HG03439 (cell line): ENCODE measurements at regions not wholly inside any gene's neighbourhood (a gene's known extent, or its start where the extent isn't known, plus 50 kb on each side); places are given as distances from the start of the nearest gene placed in this dataset.

Experiments used
- ATAC-seq: cut with Tn5 transposase; IDR thresholded peaks from one replicate; pipeline ENCODE4 v1.9.1; 2021; ENCODE audit warnings: mild to moderate bottlenecking, moderate library complexity; ENCODE audit not compliant: unreplicated experiment

- no peak for ATAC-seq
Measured at GRCh38 chr1:193681422-193681821, 495.0 kb upstream of the B3GALT2 start.

- no peak for ATAC-seq
Measured at GRCh38 chr1:193680924-193681316, 494.5 kb upstream of the B3GALT2 start.

GRCh38 chr1:193680247-193680923 is 494.0 kb upstream of the B3GALT2 start:
- ATAC-seq = no peak

GRCh38 chr1:193677874-193678273 is 491.5 kb upstream of the B3GALT2 start:
- ATAC-seq = no peak

- no peak for ATAC-seq
Measured at GRCh38 chr1:193676996-193677549, 490.7 kb upstream of the B3GALT2 start.

GRCh38 chr1:193674292-193674944 is 488.0 kb upstream of the B3GALT2 start:
- no peak for ATAC-seq

- ATAC-seq = no peak
Measured at GRCh38 chr1:193666485-193667083, 480.2 kb upstream of the B3GALT2 start.

GRCh38 chr1:193663965-193664364 is 477.6 kb upstream of the B3GALT2 start:
- ATAC-seq = no peak

GRCh38 chr1:193662030-193662429 is 475.6 kb upstream of the B3GALT2 start:
- ATAC-seq = no peak

GRCh38 chr1:193661385-193661784 is 475.0 kb upstream of the B3GALT2 start:
- no peak for ATAC-seq

GRCh38 chr1:193660428-193660827 is 474.0 kb upstream of the B3GALT2 start:
- no peak for ATAC-seq

GRCh38 chr1:193658691-193659090 is 472.3 kb upstream of the B3GALT2 start:
- no peak for ATAC-seq

GRCh38 chr1:193658081-193658480 is 471.7 kb upstream of the B3GALT2 start:
- ATAC-seq = no peak

- no peak for ATAC-seq
Measured at GRCh38 chr1:193657552-193657951, 471.1 kb upstream of the B3GALT2 start.

- ATAC-seq = no peak
Measured at GRCh38 chr1:193656841-193657240, 470.4 kb upstream of the B3GALT2 start.

- ATAC-seq = no peak
Measured at GRCh38 chr1:193654951-193655735, 468.7 kb upstream of the B3GALT2 start.

- no peak for ATAC-seq
Measured at GRCh38 chr1:193649587-193649986, 463.2 kb upstream of the B3GALT2 start.

- no peak for ATAC-seq
Measured at GRCh38 chr1:193634876-193635275, 448.5 kb upstream of the B3GALT2 start.

GRCh38 chr1:193634470-193634869 is 448.1 kb upstream of the B3GALT2 start:
- ATAC-seq = no peak

GRCh38 chr1:193633991-193634390 is 447.6 kb upstream of the B3GALT2 start:
- ATAC-seq = no peak

GRCh38 chr1:193633093-193633492 is 446.7 kb upstream of the B3GALT2 start:
- no peak for ATAC-seq
